Stimulated activated CD8-positive, alpha-beta memory T cell treated with anti-CD3 and anti-CD28 coated beads, Interleukin-2, amount 100 ng/mL, for 48 hours (primary cell): ENCODE measurements at regions not wholly inside any gene's neighbourhood (a gene's known extent, or its start where the extent isn't known, plus 50 kb on each side); places are given as distances from the start of the nearest gene placed in this dataset.

Experiments
- DNase-seq, 2 donors: peaks; one replicate each; pipeline ENCODE4 v3.0.0-alpha.2; 2020; ENCODE audit warnings: low read depth in 2 of 2

DNA sequence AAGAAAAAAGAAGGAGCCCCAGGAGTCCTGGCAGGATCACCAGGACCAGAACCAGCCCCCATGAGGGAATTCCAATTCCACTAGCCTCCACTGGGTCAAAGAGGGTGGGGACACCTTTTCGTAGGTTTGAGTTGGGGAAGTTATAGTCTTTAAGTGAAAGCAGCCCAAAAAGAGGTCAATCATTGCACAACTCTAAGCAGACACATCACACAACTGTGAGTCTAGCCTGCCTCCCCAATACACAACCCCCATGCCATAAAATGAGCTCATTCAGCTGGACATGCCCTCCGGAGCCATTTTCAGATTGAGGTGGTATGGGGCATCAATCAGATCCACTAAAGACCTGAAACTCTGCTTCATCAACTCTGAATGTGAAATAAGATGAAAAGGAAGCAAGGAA, 179.9 kb downstream of the NPHP4 start:
- no peak for DNase-seq

DNA sequence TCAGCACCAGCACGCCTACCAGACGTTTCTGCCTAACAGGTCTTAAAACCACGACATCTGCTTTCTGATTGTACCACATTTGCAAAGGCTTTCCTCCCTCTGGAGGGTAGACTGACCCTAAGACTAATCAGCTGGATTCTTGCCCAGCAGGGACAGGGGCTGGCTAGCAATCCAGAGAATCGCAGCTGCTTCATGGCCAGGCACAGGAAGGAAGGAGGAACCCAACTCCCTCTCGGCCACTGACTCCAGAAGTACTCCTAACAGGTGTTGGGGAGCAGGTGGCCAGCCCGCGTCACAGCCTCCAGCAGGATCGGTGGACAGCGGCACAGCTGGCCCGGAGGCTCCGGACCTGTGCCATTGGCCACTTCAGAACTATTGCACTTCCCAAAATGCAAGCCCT, 180.8 kb downstream of the NPHP4 start:
- no peak for DNase-seq

DNA sequence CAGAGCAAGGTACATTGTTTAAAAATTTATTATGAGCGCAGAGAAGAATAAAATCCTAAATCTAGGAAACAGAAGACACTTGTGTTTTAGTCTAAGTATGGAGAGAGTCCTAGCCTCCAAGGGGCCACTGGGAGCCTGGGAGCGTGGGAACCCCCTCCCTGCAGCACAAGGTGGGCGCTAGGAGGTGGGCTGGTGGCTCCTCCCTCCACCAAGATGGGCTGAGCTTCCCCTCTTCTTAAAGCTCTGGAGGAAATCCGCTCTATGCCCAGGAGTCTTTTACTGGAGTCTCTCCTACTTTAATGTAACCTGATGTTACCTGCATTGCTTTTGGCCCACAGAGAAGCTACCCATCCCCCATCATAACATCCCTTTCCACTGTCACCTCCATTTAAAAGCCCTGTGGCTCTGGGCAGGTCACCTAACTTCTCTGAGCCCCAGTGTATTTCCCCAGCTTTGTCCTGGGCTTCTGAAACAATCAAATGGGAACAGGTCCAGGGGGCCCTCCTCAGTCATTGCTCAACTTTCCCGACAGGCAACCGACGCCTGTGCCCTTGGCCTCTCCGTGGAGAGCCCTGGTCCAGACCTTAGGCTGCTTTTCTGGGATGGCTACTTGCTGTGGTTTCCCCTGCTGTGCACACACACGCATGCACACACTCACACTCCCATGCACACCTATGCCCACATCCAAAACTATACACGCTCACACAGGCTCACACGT, 181.5 kb downstream of the NPHP4 start:
- no peak for DNase-seq

DNA sequence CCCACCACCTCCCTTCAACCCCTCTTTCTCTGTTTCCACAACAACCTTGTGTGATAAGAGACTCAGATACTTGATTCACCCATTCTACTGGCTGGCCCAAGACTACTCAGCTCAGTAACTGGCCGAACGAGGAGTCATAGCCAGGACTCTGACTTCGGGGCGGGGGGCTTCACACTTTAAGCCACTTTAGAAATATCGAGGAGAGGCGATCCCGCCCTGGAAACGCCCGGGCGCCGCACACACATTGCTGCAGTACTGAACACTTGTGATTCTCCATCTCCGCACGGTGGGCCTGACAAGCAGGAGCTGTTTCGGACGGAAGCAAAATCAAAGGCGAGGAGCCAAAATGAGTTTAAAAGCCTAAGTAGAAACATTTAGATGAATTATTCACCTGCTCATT, 182.1 kb downstream of the NPHP4 start:
- no peak for DNase-seq

DNA sequence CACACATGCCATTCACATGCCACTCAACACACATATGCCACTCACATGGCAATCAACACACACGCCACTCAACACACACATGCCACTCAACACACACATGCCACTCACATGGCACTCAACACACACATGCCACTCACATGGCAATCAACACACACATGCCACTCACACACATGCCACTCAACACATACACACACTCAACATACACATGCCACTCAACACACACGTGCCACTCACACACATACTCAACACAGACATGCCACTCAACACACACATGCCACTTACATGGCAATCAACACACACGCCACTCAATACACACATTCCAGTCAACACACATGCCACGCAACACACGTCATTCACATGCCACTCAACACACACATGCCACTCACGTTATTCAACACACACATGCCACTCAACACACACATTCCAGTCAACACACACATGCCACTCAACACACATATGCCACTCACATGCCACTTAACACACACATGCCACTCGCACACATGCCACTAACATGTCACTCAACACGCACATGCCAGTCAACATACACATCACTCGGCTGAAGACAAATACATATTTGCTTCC, 182.9 kb downstream of the NPHP4 start:
- DNase-seq = no peak

DNA sequence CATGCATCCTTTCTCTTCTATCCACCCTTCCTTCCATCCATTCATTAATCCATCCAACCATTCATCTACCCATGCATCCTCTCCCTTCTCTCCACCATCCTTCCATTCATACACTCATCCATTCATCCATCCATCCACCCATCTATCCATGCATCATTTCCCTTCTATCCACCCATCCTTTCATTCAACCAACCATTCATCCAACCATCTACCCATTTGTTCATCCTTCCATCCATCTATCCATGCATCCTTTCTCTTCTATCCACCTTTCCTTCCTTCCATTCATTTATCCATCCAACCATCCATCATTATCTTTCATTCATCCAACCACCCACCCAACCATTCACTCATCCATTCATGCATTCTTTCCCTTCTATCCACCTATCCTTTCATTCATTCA, 188.4 kb downstream of the NPHP4 start:
- no peak for DNase-seq

DNA sequence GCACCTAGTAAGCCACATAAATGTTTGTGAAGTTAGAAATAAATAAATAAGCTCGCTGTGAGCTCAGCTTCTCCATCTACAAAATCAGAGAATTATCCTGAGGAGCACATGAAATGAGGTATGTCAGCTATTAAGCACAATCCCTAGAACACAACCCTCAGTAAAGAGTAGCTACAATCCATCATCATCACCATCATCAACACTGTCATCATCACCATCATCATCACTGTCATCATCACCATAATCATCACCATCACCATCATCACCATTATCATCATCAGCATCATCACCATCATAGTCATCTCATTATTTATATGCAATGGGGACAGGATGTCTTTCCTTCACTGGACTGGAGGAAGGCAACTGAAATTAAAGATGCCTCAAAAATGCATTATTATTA, 189.6 kb downstream of the NPHP4 start:
- no peak for DNase-seq

DNA sequence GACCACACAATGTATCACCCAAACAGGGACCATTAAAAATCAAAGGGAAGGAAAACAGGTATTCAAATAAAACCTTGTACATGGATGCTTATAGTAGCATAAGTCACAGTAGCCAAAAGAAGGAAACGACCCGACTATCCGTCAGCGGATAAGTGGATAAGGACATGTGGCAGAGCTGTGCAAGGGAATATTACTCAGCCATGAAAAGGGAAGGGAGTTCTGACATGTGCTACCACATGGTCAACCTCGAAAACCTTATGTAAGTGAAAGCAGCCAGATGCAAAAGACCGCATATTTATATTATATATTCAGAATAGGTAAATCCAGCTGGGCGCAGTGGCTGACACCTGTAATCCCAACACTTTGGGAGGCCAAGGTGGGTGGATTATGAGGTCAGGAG, 193.3 kb downstream of the NPHP4 start:
- no peak for DNase-seq

DNA sequence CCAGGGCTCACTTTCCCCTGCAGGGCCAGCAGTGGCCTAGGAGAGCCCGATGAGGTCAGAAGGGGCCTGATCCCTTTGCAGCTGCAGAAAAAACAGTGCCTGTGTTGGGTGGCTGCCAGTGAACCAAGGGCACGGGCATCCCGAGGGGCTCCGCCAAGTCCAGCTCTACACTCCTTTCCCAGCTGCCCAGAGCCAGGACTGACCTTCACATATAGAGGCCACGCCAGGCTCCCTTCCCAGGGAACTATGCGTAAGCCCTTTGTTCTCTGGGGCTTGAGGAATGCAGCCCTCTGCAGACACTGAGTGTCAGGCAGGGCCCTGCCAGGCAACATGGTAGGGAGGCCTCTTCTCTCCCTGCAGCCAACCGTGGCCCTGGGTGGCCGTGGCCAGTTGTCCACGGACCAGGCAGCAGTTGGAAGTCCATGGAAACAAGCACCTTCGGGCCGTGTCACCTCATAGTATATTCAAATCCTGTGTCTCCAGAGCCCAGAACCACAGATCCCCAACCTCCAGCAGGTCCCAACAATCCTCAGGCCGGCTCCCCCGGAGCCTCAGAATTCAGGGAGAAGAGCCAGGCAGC, 194.0 kb downstream of the NPHP4 start:
- no peak for DNase-seq

DNA sequence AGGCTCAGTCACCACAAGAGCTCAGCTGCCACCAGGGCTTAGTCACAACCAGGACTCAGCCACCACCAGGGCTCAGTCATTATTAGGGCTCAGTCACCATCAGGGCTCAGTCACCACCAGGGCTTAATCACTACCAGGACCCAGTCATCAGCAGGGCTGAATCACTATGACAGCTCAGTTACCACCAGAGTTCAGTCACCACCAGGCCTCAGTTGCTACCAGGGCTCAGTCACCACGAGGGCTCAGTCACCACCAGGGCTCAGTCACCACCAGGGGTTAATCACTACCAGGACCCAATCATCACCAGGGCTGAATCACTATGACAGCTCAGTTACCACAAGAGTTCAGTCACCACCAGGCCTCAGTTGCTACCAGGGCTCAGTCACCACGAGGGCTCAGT, 196.2 kb downstream of the NPHP4 start:
- no peak for DNase-seq

DNA sequence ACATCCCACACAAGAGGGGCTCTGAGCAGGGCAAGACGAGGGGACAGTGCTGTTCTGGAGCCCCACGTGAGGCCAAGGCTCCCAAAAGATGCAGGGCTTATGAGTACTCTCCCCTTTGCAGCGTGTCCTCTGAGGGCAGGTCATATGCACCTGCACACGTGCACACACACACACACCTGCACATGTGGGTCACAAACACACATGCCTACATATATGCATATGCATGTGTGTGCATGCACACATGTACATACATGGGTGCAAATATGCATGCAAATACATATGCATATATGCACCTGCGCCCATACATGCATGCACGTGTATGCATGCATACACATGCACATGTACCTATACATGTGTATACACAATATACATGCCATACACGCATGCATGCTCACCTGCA, 197.9 kb downstream of the NPHP4 start:
- no peak for DNase-seq

DNA sequence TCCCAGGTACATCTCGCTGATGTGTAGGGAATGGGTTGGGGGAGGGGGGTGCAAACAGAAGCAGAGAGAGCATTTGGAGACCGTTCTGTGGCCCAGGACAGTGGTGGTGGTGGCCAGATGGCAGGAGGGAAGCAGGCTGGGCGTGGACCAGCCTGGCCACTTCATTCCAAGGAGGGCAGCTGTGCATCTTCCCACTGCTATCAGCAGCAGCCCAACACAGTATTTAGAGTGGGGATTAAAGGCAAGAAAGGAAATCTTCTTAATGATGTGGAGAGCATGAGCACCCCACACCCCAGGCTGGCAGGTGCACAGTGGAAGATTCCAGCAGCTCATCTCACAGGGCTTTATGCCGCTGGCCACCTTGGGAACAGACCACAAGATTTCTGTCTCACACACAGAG, 198.7 kb downstream of the NPHP4 start:
- no peak for DNase-seq

DNA sequence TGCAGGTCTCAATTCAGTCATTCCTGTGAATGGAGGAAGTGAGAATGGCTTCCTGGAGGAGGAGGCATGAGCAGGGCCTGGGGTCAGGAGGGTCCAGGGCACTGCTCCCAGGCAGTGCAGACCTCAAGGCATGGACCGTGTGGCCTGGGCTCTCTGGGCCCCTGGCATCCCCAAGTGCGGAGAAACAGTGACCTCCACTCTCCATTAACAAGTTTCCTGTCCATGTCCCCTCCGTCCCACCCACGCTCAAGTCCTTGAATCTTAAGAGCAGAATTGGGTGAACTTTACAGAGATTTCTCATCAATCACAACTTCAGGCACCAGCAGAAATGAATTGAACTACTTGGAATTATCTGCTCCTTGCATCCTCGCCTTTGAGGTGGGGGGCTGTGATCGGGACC, 211.1 kb downstream of the NPHP4 start:
- no peak for DNase-seq

DNA sequence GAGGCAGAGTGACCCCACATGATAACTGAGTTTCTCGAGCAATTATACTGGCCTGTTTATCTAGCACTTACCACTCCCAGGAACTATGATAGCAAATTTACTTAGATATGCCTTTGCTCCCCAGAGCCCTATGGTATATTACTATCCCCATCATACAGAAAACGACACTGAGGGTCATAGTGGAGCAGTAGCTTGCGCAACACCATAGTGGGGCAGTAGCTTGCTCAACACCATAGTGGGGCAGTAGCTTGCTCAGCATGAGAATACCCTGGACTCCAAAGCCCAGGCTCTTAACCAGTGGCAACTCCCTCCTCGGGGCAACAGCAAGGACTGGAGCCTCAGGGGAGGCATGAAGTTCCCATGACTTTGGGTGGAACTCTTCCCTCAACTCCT, 211.9 kb downstream of the NPHP4 start:
- no peak for DNase-seq

DNA sequence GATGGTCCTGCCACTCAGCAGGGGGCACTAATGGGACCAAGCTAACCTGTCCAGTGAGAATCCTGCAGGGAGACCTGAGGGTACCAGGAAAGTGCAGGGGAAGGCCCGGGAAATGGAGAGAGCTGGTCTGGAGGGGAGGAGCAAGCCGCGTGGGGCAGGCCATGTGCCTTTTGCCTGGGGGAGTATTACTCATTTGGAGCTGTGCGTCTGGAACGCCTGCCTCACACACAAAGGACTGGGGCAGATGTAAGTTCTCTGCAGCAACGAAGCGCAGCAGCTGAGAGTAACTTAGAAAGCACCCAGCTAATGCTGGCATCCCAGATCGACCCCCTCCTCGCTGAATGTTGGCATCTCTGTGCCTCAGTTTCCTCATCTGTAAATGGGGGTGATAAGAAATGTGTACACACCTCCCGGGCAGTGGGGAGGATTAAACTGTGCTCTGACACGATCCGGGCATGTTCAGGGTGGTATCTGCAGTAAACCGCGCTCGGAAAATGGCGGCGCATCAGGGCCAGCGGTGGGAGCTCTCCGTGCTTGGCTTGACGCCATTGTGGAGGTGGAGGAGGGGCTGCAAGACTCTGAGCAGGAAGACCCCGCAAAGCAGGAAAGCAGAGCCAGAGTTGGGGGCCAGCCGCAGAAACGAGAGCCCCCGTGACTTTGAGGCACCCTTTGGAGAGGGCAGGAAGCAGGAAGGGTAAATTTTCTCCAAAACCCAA, 212.5 kb downstream of the NPHP4 start:
- DNase-seq = no peak

DNA sequence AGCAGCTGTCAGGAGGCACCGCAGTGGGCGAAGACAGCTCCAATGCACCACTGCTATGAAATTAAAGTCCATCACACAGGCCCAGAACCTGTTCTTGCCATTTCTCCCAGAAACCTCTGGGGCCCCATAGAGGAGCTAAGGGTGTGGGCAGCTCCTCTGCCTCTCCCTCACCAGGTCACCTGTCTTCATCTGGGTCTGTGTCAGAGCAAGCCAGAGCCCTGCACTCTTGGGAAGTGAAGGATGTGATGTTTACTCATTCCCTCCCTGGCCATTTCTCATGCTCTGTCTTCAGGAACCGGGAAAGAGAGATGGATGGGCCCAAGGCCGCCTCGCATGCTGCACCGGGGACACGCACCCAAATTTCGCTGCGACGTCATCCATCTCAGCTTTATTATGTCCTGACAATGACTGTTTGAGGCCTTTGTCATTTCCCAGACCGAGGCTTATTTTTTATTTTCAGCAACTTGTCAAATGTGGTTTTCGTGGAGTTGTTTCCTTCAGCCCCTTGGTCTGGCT, 216.1 kb downstream of the NPHP4 start:
- DNase-seq = no peak

DNA sequence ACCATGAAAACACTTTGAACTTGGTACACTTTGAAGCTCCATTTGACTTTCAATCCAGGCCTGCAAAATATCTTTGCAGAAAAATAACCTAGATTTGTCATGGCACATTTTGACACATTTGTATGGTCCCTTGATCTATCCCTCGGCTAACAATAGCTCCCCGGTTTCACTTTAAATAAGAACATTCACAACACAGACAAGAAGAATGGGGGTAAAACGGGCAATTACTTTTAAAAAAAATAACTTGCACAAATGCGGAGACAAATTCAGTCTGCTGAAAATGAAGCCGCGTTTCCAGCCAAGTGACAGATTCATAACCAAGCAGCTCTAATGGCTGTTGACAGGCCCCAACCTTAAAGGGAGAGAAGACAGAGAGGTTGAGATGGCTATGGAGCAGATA, 218.2 kb downstream of the NPHP4 start:
- no peak for DNase-seq

DNA sequence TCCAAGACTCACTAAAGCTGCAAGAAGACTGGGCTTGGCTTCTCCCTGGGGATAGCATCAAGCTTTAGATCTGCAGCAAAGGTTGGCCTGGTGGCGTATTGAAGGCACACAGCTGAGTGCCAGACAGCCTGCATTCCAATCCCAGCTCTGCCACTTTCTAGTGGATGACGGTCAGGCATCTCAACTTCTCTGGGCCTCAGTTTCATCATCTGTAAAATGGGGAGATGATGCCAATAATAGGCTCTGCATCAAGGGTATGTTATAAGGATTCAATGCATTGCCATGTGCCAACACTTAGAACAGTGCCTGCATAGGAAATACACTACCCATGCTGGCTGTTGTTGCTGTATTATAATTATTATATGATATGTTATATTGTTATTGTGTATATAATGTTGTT, 220.4 kb downstream of the NPHP4 start:
- DNase-seq = no peak

DNA sequence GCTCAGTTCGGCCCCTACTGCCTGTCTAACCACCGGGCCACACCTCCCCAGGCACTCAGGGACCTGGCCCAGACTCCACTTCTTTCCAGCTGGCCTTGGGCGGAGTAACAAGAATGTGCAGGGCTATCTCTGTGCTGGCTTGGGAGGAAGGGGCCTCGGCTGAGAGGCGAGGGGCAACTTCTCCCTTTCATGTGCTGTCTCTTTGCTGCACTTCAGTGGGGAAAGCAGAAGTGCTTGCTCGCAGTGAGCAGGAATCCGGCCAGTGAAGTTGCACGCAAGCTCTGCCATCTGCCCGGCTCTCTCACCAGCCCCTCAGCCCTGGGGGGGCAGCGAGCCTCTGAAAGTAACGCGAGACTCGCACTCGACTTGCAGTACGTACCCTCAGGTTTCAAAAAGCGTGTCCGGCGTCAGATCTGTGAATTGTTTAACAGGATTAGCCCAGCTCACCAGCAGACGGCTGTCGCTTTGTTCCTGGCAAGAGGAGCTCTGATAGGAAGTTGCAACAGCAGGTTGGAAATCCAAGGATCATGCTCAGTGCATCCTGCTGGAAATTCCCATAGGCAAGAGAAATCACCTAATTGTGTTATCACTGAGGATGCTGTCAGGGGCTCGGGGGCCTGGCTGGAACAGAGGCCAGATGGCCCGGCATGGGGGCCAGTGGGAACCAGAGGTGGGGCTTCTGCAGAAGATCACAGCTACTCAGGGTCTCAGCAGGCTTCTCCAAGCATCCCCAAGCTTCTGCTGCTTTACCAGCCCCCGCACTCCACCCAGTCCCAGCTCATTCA, 221.1 kb downstream of the NPHP4 start:
- no peak for DNase-seq

DNA sequence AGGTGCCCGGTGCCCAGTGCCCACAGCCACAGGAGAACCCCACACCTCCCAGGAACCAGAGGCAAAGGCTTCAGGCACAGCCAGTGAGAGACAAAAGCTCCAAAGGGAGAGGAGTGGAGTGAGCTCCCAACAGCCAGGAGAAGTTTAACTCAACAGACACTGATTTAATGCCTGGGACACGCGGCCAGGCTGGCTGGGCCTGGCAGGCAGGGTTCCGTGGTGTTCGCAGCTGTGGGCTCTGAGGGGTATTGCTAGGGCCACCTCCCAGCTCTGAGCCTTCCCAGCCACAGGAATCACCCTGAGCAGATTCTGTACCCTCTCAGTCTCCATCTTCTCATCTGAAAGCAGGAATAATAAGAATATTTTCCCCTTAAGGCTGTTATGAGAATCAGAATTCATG, 222.5 kb downstream of the NPHP4 start:
- DNase-seq = no peak

DNA sequence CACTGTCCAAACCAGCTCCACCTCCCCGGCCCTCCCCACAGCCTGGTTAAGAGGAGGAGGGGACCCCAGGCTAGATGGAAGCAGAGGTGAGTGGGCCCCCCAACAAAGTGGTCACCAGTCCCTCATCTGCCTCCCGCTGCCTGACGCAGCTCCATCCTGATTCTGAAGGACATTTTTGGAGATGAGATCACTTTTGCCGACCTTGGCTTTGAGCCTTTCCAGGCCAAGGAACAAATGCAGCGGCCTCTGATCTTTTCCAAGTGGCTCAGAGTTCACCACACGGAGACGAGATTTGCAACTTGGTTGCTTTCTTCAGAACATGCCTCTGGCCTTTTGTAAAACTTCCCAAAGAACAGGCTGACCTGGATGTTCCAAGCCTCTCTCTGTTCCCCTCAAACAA, 223.1 kb downstream of the NPHP4 start:
- no peak for DNase-seq

DNA sequence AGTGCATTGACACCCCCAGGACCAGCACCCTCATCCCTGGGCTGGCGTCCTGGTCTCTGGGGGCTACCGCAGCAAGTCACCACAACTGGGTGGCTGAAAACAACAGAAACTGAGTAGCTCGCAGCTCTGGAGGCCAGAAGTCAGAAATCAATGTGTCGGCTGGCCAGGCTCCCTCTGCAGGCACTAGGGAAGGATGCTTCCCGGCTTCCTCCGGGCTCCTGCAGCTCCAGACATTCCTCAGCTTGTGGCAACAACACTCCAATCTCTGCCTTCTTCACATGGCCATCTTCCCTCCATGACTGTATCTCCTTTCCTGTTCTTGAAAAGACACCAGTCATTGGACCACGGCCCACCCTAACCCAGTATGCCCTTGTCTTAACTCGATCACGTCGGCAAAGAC, 224.2 kb downstream of the NPHP4 start:
- no peak for DNase-seq
